ENCODE measurements at regions not wholly inside any gene's neighbourhood (a gene's known extent, or its start where the extent isn't known, plus 50 kb on each side); places are given as distances from the start of the nearest gene placed in this dataset.
"Not testable (repeated sequence)": the region's sequence is repeated elsewhere in the genome, so short reads cannot be mapped to it uniquely, and the experiment has no call there.

DNA sequence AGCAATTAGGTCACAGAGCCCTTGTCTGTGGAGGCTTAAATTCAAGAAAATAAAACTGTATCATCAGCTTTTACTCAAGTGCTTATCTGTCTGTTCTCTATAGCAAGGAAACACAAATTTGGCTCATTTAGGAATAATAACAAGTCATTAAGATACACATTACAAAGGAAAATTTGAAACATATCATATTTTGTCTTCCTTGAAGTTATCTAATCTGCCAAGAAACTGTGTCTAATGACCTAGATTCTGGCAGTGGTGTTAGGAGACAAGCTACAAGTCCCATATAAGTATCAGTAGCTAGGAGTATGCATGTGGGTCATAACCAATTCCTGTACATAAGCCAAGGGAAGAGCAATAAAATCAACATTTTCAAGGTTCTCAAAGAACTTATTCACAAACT lies 108.2 kb upstream of the SETMAR start:
- intact Hi-C loops (cut with DNase I), result no loop called here
- DNase-seq, result no peak
- ATAC-seq (ENCODE audit: poor library complexity), result no peak

- no peak for ATAC-seq (ENCODE audit: poor library complexity)
Observed at GRCh38 chr3:4196506-4197147, 106.5 kb upstream of the SETMAR start.

GRCh38 chr3:4197670-4198069 lies 105.5 kb upstream of the SETMAR start:
- ATAC-seq (ENCODE audit: poor library complexity) (no peak), DNase-seq (no peak)
- intact Hi-C loops (cut with DNase I), result no loop called here

More at GRCh38 chr3:4196506-4197147, 106.5 kb upstream of the SETMAR start:
- DNase-seq, result no peak
- intact Hi-C loops (cut with DNase I), result no loop called here

DNA sequence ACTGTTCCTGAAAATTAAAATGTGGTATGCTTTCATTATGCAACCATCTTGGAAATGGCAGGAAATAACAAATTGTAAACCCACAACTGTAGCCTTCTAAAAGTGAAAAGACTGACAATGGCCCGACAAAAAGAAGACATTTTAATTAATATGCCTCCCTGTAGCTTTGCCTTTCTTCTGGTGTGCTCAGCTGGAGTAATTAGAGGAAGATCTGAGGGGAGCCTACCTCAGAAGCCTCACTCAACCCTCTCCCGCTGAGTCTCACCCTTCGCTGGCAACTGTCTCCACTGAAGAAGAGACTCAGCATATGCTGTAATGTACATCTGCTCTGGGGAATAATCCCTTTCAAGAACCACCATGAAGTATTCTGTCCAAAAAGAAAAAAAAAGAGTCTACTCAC lies 104.7 kb upstream of the SETMAR start:
- no peak for ATAC-seq (ENCODE audit: poor library complexity)
- no peak for DNase-seq

DNA sequence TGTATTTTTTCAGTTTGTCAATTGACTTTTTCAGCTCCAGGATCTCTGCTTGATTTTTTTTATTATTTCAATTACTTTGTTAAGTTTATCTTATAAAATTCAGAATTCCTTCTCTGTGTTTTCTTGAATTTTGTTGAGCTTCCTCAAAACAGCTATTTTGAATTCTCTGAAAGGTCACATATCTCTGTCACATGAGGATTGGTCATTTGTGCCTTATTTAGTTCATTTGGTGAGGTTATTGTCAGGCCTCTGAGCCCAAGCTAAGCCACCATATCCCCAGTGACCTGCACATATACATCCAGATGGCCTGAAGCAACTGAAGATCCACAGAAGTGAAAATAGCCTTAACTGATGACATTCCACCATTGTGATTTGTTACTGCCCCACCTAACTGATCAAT lies 98.4 kb upstream of the SETMAR start:
- intact Hi-C loops (cut with DNase I); DNase-seq; ATAC-seq (ENCODE audit: poor library complexity): not testable (repeated sequence)

More for the DNA sequence above, 104.7 kb upstream of the SETMAR start:
- intact Hi-C loops (cut with DNase I), result no loop called here

- no peak for ATAC-seq (ENCODE audit: poor library complexity)
- intact Hi-C loops (cut with DNase I), result no loop called here
Observed at GRCh38 chr3:4207672-4208071, 95.5 kb upstream of the SETMAR start.

DNA sequence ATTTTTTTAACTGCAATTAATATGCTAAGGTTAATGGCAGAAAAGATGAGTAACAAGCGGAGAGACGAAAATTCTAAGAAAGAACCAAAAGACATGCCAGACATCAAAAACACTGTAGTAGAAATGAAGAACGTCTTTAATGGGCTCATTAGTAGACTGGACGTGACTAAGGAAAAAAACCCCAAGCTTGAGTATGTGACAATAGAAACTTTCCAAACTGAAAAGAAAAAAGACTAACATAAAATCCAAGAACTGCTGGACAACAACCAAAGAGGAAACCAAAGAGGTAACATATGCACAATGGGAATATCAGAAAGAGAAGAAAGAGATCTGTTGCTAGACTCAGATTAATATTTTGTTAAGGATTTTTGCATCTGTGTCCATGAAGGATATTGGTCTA lies 94.6 kb upstream of the SETMAR start:
- ATAC-seq (ENCODE audit: poor library complexity) (no peak), DNase-seq (no peak)
- intact Hi-C loops (cut with DNase I), result no loop called here

More at GRCh38 chr3:4207672-4208071, 95.5 kb upstream of the SETMAR start:
- DNase-seq, result no peak

DNA sequence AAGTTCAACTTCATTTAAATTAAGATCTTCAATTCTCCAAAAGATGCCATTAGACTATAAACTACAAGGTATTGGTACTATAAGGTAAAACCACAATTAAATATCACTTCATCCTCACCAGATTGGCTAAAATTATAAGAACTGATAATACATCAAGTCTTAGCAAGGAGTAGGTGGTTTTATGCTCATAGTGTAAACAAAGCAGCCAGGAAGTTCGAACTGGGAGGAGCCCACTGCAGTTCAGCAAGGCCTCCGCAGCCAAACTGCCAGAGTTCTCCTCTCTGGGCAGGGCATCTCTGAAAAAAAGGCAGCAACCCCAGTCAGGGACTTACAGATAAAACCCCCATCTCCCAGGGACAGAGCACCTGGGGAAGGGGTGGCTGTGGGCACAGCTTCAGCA lies 91.6 kb upstream of the SETMAR start:
- ATAC-seq (ENCODE audit: poor library complexity) (no peak), DNase-seq (no peak)

GRCh38 chr3:4213420-4213819 lies 89.7 kb upstream of the SETMAR start:
- ATAC-seq (ENCODE audit: poor library complexity); intact Hi-C loops (cut with DNase I); DNase-seq: not testable (repeated sequence)

More for the DNA sequence above, 91.6 kb upstream of the SETMAR start:
- intact Hi-C loops (cut with DNase I), result no loop called here

DNA sequence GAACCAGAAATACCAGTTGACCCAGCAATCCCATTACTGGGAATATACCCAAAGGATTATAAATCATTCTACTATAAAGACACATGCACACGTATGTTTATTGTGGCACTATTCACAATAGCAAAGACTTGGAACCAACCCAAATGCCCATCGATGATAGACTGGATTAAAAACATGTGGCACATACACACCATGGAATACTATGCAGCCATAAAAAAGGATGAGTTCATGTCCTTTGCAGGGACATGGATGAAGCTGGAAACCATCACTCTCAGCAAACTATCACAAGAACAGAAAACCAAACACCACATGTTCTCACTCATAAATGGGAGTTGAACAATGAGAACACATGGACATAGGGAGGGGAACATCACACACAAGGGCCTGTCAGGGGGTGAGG lies 86.2 kb upstream of the SETMAR start:
- intact Hi-C loops (cut with DNase I); DNase-seq; ATAC-seq (ENCODE audit: poor library complexity): not testable (repeated sequence)

DNA sequence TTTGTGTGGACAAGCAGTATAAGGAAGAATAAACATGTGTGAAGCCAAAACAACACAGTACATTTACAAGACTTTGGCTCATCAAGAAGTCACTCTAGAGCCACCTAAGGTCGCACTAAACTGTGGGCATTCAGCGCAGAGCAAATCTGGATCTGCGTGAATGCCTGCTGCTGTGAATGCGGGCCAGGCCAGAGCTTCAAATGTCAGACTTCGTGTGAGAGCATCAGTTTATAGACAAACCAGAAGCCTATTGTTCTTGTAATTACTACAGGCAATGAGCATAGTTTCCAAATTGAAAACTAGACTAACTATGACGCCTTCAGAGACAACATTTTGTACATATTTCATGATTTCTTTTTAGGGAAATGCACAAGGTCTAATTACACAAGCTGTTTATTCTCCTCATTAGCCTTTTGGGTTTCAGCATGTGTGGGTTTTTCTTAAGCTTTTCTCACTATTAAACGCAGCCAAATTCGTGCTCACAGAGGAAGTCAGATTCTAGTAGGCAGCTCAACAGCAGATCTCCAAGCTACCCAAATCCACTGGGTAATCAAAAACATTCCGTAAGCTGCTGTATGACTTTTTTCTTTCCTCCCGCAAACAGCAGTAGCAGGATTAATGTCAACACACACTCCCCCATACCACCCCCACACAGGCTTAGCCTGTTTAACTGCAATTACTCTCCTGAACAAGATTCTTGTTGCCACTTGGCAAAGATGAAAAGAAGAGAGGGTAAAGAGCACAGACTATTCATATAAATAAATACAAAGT lies 84.5 kb upstream of the SETMAR start:
- DNase-seq (no peak), ATAC-seq (ENCODE audit: poor library complexity) (no peak)
- intact Hi-C loops (cut with DNase I), result no loop called here

GRCh38 chr3:4219227-4219568 lies 84.0 kb upstream of the SETMAR start:
- no peak for DNase-seq
- no peak for ATAC-seq (ENCODE audit: poor library complexity)
- intact Hi-C loops (cut with DNase I), result no loop called here

GRCh38 chr3:4220065-4220464 lies 83.1 kb upstream of the SETMAR start:
- intact Hi-C loops (cut with DNase I), result no loop called here
- DNase-seq (no peak), ATAC-seq (ENCODE audit: poor library complexity) (no peak)

DNA sequence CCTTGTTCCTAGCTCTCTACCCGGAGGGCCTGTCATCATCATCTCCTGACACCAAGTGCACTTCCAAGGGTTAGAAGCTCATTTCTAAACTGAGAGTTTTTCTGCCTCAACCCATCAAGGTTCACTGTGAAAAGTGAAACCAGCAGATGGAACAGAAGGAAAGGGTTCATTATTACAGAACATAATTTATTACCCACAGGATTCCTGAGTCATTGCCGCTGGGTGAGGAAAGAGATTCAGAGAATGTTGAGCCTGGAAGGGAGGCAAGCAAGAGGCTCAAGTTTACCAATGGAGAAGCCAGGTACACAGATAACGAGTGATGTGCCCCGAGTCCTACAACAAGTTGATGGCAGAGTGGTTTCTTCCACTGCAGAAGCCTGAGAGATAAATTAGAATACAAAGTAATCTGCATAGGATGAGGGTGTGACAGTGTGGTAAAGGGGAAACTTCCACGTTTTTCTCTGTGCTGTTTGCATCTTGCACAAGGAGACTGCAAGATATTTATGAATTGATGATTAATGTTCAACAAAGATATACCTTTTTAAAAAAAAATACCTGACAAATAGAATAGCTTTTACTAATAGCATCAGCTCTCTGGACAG lies 80.5 kb upstream of the SETMAR start:
- intact Hi-C loops (cut with DNase I), result no loop called here
- DNase-seq (no peak), ATAC-seq (ENCODE audit: poor library complexity) (no peak)

- intact Hi-C loops (cut with DNase I), result no loop called here
- DNase-seq (no peak), ATAC-seq (ENCODE audit: poor library complexity) (no peak)
Observed at GRCh38 chr3:4223777-4224176, 79.4 kb upstream of the SETMAR start.

DNA sequence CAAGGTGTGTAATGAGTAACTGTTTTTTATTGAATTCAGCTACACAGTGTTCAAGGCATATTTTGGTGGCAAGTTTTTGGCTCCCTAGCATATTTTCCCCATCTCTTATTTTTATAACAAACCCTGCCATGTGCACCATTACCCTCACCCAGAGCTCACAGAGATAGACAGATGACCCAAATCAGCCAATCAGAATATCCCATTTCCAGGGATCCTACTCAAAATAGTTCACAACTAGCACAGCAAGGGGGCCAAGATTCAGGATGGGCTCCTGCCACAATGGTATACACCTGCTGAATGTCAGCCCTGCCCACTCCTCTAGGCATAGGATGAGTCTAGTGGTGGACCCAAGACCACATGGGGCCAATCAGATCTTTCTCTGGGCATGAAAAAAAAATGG lies 78.8 kb upstream of the SETMAR start:
- DNase-seq, result no peak
- ATAC-seq (ENCODE audit: poor library complexity), result no peak
- intact Hi-C loops (cut with DNase I), result no loop called here

DNA sequence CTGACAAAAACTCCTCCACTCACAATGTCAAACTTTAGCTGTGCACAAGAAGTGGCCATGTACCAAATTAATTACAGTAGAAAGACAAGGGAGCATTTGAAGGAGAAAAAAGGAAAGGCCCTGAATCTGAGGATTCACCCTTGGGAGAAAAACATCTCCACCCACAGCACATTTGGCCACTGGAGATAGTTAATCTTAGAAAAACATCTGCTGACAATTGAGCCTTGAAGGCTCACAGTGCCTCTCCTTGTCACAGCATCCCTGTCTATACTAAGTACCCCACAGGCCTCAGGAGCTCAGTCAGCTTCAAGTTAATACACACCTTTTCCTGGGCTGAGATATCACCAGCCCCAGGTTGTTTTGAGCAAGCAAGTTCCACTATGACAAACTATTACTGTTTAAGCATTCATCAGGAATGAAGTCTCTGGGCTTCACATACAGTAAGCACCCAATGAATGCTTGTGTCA lies 78.1 kb upstream of the SETMAR start:
- ATAC-seq (ENCODE audit: poor library complexity) (no peak), DNase-seq (no peak)
- intact Hi-C loops (cut with DNase I), result no loop called here

DNA sequence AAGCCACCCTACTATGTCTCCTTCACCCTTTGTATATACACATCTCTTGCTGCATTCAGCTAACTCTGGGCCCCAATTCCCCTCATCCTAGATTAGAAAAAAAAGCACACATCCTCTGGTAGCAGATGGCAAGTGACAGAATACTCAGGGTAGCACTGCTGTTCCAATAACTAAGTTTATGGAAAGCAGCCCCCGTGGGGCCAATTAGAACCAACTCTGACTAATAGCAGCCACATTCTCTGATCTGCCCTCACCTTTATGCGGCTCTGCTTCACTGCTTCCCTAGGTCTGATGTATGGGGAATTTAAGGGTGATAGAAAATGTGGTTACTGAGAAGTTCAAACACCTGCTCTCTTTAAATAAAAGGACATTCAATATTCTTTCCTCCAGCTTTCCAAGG lies 74.9 kb upstream of the SETMAR start:
- ATAC-seq (ENCODE audit: poor library complexity), result no peak
- DNase-seq, result no peak
- intact Hi-C loops (cut with DNase I), result no loop called here

DNA sequence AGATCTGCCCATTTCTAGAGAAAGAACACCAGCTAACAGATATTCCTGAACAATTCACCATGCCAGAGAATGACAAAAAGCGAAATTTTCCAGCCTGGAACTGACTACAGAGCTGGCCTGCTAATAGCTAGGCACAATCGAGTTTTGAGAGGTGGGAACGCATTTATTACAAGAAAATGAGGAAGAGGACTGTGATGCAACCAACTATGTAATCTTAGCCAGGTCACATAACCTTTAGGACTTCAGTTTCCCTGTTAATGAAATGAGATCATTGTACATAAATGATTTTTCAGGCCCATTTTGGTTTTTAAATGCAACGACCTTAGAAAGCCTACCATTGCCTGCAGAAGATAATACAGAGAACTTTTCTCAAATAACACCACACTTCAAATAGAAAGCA lies 72.1 kb upstream of the SETMAR start:
- no peak for ATAC-seq (ENCODE audit: poor library complexity)
- no peak for DNase-seq
- intact Hi-C loops (cut with DNase I), result no loop called here

DNA sequence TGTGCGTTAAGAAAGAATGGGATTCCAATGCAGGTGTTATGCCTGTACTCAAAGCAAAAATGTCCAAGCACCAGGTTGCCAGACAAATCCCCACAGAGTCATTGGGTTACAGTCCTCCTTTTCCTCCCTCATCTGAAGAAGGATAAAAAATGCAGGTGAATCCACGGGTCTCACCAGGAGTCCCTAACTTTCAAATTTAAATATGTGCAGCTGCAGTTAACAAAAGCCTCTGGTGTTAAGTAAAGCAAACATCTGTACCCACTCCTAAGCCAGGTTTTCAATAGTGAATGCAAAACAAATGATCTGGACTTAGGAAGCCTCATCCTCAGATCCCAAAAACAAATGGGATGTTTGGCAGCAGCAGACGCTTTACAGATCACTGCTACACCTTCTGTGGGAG lies 70.4 kb upstream of the SETMAR start:
- no peak for DNase-seq
- no peak for ATAC-seq (ENCODE audit: poor library complexity)
- intact Hi-C loops (cut with DNase I), result no loop called here
